SK-N-SH treated with all-trans-retinoic acid at 6 μM for 48 hours (cell line): ENCODE measurements at regions not wholly inside any gene's neighbourhood (a gene's known extent, or its start where the extent isn't known, plus 50 kb on each side); places are given as distances from the start of the nearest gene placed in this dataset.

Experiments
- ATAC-seq: fragments of 200-7000 bp; cut with Tn5 transposase; 3 replicates; pipeline ENCODE4 v1.9.1; 2020; ENCODE audit warnings: mild to moderate bottlenecking, moderate library complexity
- ARNTL ChIP-seq: fragments of 450-650 bp; formaldehyde crosslinking; IDR thresholded peaks from 2 replicates; pipeline ENCODE4 v1.5.0; 2020; ENCODE audit warnings: low read depth, mild to moderate bottlenecking, moderate library complexity, borderline replicate concordance
- BACH2 ChIP-seq: fragments of 250-450 bp; sonication (Bioruptor Pico); IDR thresholded peaks from 2 replicates; pipeline ENCODE4 v1.9.0; 2021; ENCODE audit warnings: mild to moderate bottlenecking, borderline replicate concordance
- CREB5 ChIP-seq: fragments of 250-450 bp; sonication (Bioruptor Pico); IDR thresholded peaks from 2 replicates; pipeline ENCODE4 v1.5.1; 2020; ENCODE audit warnings: low read depth, mild to moderate bottlenecking, moderate library complexity
- CSDC2 ChIP-seq: fragments of 250-450 bp; sonication (Bioruptor Pico); IDR thresholded peaks from 2 replicates; pipeline ENCODE4 v1.5.0; 2020; ENCODE audit warnings: mild to moderate bottlenecking, moderate library complexity
- ESRRG ChIP-seq: fragments of 250-450 bp; sonication (Bioruptor Pico); IDR thresholded peaks from 2 replicates; pipeline ENCODE4 v1.6.1; 2021; ENCODE audit warnings: mild to moderate bottlenecking
- GLIS3 ChIP-seq: fragments of 250-450 bp; sonication (Bioruptor Pico); IDR thresholded peaks from 2 replicates; pipeline ENCODE4 v1.5.0; 2020; ENCODE audit warnings: mild to moderate bottlenecking, moderate library complexity
- ISL1 ChIP-seq: fragments of 250-450 bp; sonication (Bioruptor Pico); IDR thresholded peaks from 2 replicates; pipeline ENCODE4 v2.1.2; 2022; ENCODE audit warnings: mild to moderate bottlenecking, moderate library complexity
- PATZ1 ChIP-seq: fragments of 250-450 bp; sonication (Bioruptor Pico); IDR thresholded peaks from 2 replicates; pipeline ENCODE4 v1.8.0; 2020; ENCODE audit warnings: mild to moderate bottlenecking, moderate library complexity, borderline replicate concordance
- POU6F1 ChIP-seq: fragments of 250-450 bp; sonication (Bioruptor Pico); IDR thresholded peaks from 2 replicates; pipeline ENCODE4 v1.8.0; 2021; ENCODE audit warnings: low read depth, mild to moderate bottlenecking, moderate library complexity, borderline replicate concordance
- PPARA ChIP-seq: fragments of 250-450 bp; sonication (Bioruptor Pico); IDR thresholded peaks from 2 replicates; pipeline ENCODE4 v1.5.0; 2020; ENCODE audit warnings: mild to moderate bottlenecking, borderline replicate concordance
- RARB ChIP-seq: fragments of 250-450 bp; sonication (Bioruptor Pico); IDR thresholded peaks from 2 replicates; pipeline ENCODE4 v1.8.0; 2021; ENCODE audit warnings: mild to moderate bottlenecking, moderate library complexity
- SNAI2 ChIP-seq: fragments of 250-450 bp; sonication (Bioruptor Pico); IDR thresholded peaks from 2 replicates; pipeline ENCODE4 v1.5.0; 2020; ENCODE audit warnings: mild to moderate bottlenecking, moderate library complexity
- TCF4 ChIP-seq: fragments of 250-450 bp; sonication (Bioruptor Pico); IDR thresholded peaks from 2 replicates; pipeline ENCODE4 v1.8.0; 2021; ENCODE audit warnings: mild to moderate bottlenecking, moderate library complexity, borderline replicate concordance
- TOX ChIP-seq: fragments of 250-450 bp; sonication (Bioruptor Pico); IDR thresholded peaks from 2 replicates; pipeline ENCODE4 v1.8.0; 2021; ENCODE audit warnings: mild to moderate bottlenecking, moderate library complexity, borderline replicate concordance
- TSHZ2 ChIP-seq: fragments of 250-450 bp; sonication (Bioruptor Pico); IDR thresholded peaks from 2 replicates; pipeline ENCODE4 v1.5.0; 2020; ENCODE audit warnings: mild to moderate bottlenecking, moderate library complexity
- ZC3H10 ChIP-seq: fragments of 250-450 bp; sonication (Bioruptor Pico); IDR thresholded peaks from 2 replicates; pipeline ENCODE4 v1.5.1; 2021; ENCODE audit warnings: mild to moderate bottlenecking, moderate library complexity
- ZFP3 ChIP-seq: fragments of 250-450 bp; sonication (Bioruptor Pico); IDR thresholded peaks from 2 replicates; pipeline ENCODE4 v1.5.0; 2020; ENCODE audit warnings: mild to moderate bottlenecking, moderate library complexity
- ZFP30 ChIP-seq: fragments of 450-650 bp; formaldehyde crosslinking; IDR thresholded peaks from 2 replicates; pipeline ENCODE4 v1.5.0; 2022; ENCODE audit warnings: mild to moderate bottlenecking, moderate library complexity
- ZNF565 ChIP-seq: fragments of 450-650 bp; formaldehyde crosslinking; conservative IDR thresholded peaks from 2 replicates; pipeline ENCODE4 v1.5.0; 2020; ENCODE audit warnings: low read depth, mild to moderate bottlenecking, moderate library complexity
- ZNF70 ChIP-seq: fragments of 450-650 bp; formaldehyde crosslinking; IDR thresholded peaks from 2 replicates; pipeline ENCODE4 v1.5.0; 2020; ENCODE audit warnings: mild to moderate bottlenecking, moderate library complexity
- ZNF8 ChIP-seq: fragments of 450-650 bp; formaldehyde crosslinking; IDR thresholded peaks from 2 replicates; pipeline ENCODE4 v1.5.0; 2020; ENCODE audit warnings: mild to moderate bottlenecking, moderate library complexity
- TF ChIP-seq, protein P1 (sequence below): fragments of 250-450 bp; sonication (Bioruptor Pico); IDR thresholded peaks from 2 replicates; pipeline ENCODE4 v1.5.1; 2021; ENCODE audit warnings: mild to moderate bottlenecking, moderate library complexity

DNA sequence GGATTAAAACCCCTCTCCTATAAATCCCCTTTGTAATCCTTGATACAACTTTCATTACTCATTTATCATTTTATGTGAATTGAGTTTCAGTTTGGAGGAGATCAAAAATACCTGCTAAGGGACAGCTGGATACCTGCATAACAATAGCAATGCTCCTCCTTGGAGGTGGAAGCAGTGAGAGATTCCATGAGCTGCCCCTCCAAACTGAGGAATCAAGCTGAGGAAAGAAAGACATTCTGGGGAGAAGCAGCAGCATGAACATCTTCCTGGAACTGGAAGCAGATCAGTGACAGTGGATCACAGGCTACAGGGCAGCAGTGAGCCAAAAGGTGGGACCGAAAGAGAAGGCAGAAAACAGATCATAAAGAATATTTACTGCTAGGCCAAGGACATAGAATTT, 199.8 kb upstream of the CNKSR2 start:
- TF ChIP-seq CSDC2 (no peak), ESRRG (no peak), ISL1 (no peak), TSHZ2 (CRISPR knock-in tag) (no peak), ZNF70 (CRISPR knock-in tag) (no peak), PPARA (no peak), GLIS3 (CRISPR knock-in tag) (no peak), CREB5 (CRISPR knock-in tag) (no peak), ZNF565 (CRISPR knock-in tag) (no peak)
- ATAC-seq = no peak

DNA sequence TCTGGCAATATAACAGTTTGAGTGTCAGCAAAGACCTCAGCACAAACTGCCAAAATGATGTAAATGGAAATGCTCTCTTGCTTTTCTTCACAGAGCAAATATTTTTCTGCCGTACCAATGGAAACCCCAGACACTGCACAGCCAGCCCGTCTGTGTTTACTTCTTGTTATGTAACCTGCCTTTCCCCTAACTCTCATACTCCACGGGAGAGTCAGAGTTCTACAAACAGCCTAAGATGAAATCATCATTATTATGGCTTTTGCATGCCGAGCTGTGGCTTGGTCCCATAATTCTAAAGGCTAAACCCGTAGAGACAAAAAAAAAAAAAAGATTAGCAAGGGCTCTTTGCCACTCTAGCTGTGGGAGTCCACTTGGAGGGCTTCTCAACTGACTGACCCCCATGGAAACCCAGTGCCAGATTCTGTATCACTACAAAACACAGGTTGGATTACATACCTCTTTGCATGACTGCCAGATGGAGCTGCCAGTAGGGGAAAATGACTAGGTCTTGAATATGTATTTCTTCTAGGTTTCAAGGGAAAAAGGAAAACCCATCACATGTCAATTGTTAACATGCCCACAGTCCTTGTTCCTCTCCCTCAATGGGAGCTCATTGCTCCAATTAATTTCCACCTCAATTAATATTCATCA, 197.2 kb upstream of the CNKSR2 start:
- ATAC-seq = no peak
- TF ChIP-seq PATZ1 (CRISPR knock-in tag) (no peak), ZC3H10 (CRISPR knock-in tag) (no peak), CREB5 (CRISPR knock-in tag) (no peak), ZNF8 (no peak), ZNF565 (CRISPR knock-in tag) (no peak), ARNTL (CRISPR knock-in tag) (no peak), PPARA (no peak), ZNF70 (CRISPR knock-in tag) (no peak), ISL1 (no peak), ZFP3 (no peak), TCF4 (CRISPR knock-in tag) (no peak), RARB (CRISPR knock-in tag) (no peak), ZFP30 (CRISPR knock-in tag) (no peak), POU6F1 (CRISPR knock-in tag) (no peak), BACH2 (CRISPR knock-in tag) (no peak), TSHZ2 (CRISPR knock-in tag) (no peak), SNAI2 (CRISPR knock-in tag) (no peak), ESRRG (no peak), TOX (no peak)
- TF ChIP-seq, protein P1, sequence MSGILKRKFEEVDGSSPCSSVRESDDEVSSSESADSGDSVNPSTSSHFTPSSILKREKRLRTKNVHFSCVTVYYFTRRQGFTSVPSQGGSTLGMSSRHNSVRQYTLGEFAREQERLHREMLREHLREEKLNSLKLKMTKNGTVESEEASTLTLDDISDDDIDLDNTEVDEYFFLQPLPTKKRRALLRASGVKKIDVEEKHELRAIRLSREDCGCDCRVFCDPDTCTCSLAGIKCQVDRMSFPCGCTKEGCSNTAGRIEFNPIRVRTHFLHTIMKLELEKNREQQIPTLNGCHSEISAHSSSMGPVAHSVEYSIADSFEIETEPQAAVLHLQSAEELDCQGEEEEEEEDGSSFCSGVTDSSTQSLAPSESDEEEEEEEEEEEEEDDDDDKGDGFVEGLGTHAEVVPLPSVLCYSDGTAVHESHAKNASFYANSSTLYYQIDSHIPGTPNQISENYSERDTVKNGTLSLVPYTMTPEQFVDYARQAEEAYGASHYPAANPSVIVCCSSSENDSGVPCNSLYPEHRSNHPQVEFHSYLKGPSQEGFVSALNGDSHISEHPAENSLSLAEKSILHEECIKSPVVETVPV (CRISPR knock-in tag) = no peak
- TF ChIP-seq, all 23 proteins: peak for 0
